ENCODE measurements at regions not wholly inside any gene's neighbourhood (a gene's known extent, or its start where the extent isn't known, plus 50 kb on each side); places are given as distances from the start of the nearest gene placed in this dataset.

- in situ Hi-C loops (cut with MboI; ENCODE audit: low pct_unique_long_range_greater_than_20kb, low sequenced_read_pairs, unreplicated experiment): no loop called here
- no peak for DNase-seq (ENCODE audit: low spot score)
- TF ChIP-seq CTCF (IDR thresholded peaks at IDR 0.05; ENCODE audit: extremely low read depth, insufficient read depth, missing control alignments): no peak
Observed at GRCh38 chr15:93167291-93167690, 78.3 kb upstream of the RGMA start.

GRCh38 chr15:93166675-93167074 is 77.7 kb upstream of the RGMA start:
- in situ Hi-C loops (cut with MboI; ENCODE audit: low pct_unique_long_range_greater_than_20kb, low sequenced_read_pairs, unreplicated experiment): no loop called here
- no peak for DNase-seq (ENCODE audit: low spot score)
- TF ChIP-seq CTCF (IDR thresholded peaks at IDR 0.05; ENCODE audit: extremely low read depth, insufficient read depth, missing control alignments): no peak

GRCh38 chr15:93165734-93166470 is 76.9 kb upstream of the RGMA start:
- in situ Hi-C loops (cut with MboI; ENCODE audit: low pct_unique_long_range_greater_than_20kb, low sequenced_read_pairs, unreplicated experiment): no loop called here
- TF ChIP-seq CTCF (IDR thresholded peaks at IDR 0.05; ENCODE audit: extremely low read depth, insufficient read depth, missing control alignments): no peak
- no peak for DNase-seq (ENCODE audit: low spot score)

GRCh38 chr15:93164409-93164808 is 75.4 kb upstream of the RGMA start:
- no peak for TF ChIP-seq CTCF (IDR thresholded peaks at IDR 0.05; ENCODE audit: extremely low read depth, insufficient read depth, missing control alignments)
- DNase-seq (ENCODE audit: low spot score): no peak
- in situ Hi-C loops (cut with MboI; ENCODE audit: low pct_unique_long_range_greater_than_20kb, low sequenced_read_pairs, unreplicated experiment): no loop called here

- in situ Hi-C loops (cut with MboI; ENCODE audit: low pct_unique_long_range_greater_than_20kb, low sequenced_read_pairs, unreplicated experiment): no loop called here
- TF ChIP-seq CTCF (IDR thresholded peaks at IDR 0.05; ENCODE audit: extremely low read depth, insufficient read depth, missing control alignments): no peak
- DNase-seq (ENCODE audit: low spot score): no peak
Observed at GRCh38 chr15:93162560-93162959, 73.5 kb upstream of the RGMA start.

GRCh38 chr15:93159930-93160329 is 70.9 kb upstream of the RGMA start:
- TF ChIP-seq CTCF (IDR thresholded peaks at IDR 0.05; ENCODE audit: extremely low read depth, insufficient read depth, missing control alignments): no peak
- in situ Hi-C loops (cut with MboI; ENCODE audit: low pct_unique_long_range_greater_than_20kb, low sequenced_read_pairs, unreplicated experiment): no loop called here
- DNase-seq (ENCODE audit: low spot score): no peak

Measured in GM13977 (cell line).